Esophagus muscularis mucosa (tissue), 4 donors: ENCODE measurements at regions not wholly inside any gene's neighbourhood (a gene's known extent, or its start where the extent isn't known, plus 50 kb on each side); places are given as distances from the start of the nearest gene placed in this dataset.

Source experiments
- DNase-seq: peaks from one replicate; pipeline ENCODE4 v3.0.0-alpha.2; 2017; ENCODE audit errors: extremely low spot score
- H3K27ac ChIP-seq, 4 donors: fragments of 200-600 bp; sonication (generic); replicated peaks in 1 of 4; 1 replicate in 3 of 4; 2 replicates in 1 of 4; pipeline ENCODE4 v1.5.1; 2016 to 2019; ENCODE audit warnings: mild to moderate bottlenecking in 1 of 4
- H3K27me3 ChIP-seq, 4 donors: fragments of 200-600 bp; sonication (generic); one replicate each; pipeline versions ENCODE4 v1.5.1 to v1.6.0; 2016 to 2019
- H3K36me3 ChIP-seq, 4 donors: fragments of 200-600 bp; sonication (generic); one replicate each; pipeline ENCODE4 v1.5.1; 2016 to 2019
- H3K4me1 ChIP-seq, 4 donors: fragments of 200-600 bp; sonication (generic); one replicate each; pipeline ENCODE4 v1.5.1; 2016 to 2019
- H3K4me3 ChIP-seq, 4 donors: fragments of 200-600 bp; sonication (generic); 1 replicate in 2 of 4; 2 replicates in 2 of 4; pipeline ENCODE4 v1.5.1; 2016 to 2019; ENCODE audit warnings: mild to moderate bottlenecking in 4 of 4, moderate library complexity in 1 of 4
- H3K9me3 ChIP-seq, 4 donors: fragments of 200-600 bp; sonication (generic); 1 replicate in 3 of 4; 2 replicates in 1 of 4; pipeline ENCODE4 v1.5.1; 2016 to 2019
- CTCF ChIP-seq, 3 experiments: fragments of 200-600 bp in 2 of 3; fragments of 450-650 bp in 1 of 3; sonication (generic) in 2 of 3; IDR thresholded peaks; one replicate each; pipeline ENCODE4 v1.5.1; 2017 to 2019; ENCODE audit warnings: antibody characterized with exemption in 3 of 3, mild to moderate bottlenecking in 2 of 3, moderate library complexity in 1 of 3
- EP300 ChIP-seq: sonication (generic); formaldehyde crosslinking; IDR thresholded peaks from one replicate; pipeline ENCODE4 v1.6.1; 2017; ENCODE audit warnings: antibody characterized with exemption
- POLR2A ChIP-seq: fragments of 450-650 bp; IDR thresholded peaks from one replicate; pipeline ENCODE4 v1.6.1; 2017; ENCODE audit warnings: antibody characterized with exemption, moderate library complexity, mild to moderate bottlenecking, low read depth
- POLR2AphosphoS5 ChIP-seq, 2 donors: sonication (generic); formaldehyde crosslinking; IDR thresholded peaks; one replicate each; pipeline ENCODE4 v1.6.1; 2017; ENCODE audit warnings: antibody characterized with exemption in 2 of 2
- WGBS: methylation state at CpG from one replicate; pipeline ENCODE4 v1.1.5; 2018; 5-methylcytosine and 5-hydroxymethylcytosine counted together
- intact Hi-C: fragments of 100-400 bp; cut with DNase I; formaldehyde crosslinking; loops from one replicate; pipeline ENCODE4 v1.15.1; 2023

DNA sequence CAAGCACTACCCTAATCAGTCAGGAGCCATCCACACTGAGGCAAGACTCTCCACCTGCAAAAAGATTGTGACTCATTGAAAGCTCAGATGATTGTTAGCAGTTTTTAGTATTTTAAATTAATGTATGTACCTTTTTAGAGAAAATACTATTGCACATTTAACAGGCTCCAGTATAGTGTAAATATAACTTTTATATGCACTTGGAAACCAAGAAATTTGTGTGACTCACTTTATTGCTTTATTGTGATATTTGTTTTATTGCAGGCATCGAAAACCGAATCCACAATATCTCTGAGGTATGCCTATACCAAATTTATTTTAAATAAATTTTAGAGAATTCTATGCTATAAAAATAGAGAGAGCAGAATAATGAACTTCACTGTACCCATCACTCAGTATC lies 122.0 kb downstream of the TEX36 start:
- no peak for DNase-seq
- intact Hi-C loops, result no loop called here
- TF ChIP-seq EP300 (no peak), POLR2AphosphoS5 (IDR thresholded peaks at IDR 0.05) (no peak), CTCF (IDR thresholded peaks at IDR 0.05) (no peak), POLR2A (no peak)
- no peak overlapping the region for H3K27ac ChIP-seq
- H3K36me3 ChIP-seq, result no peaks in the 10 kb centered on the region
- H3K4me1 ChIP-seq, result peaks cover 0 to 17% (median 3%) of the 10 kb centered on the region in 4 donors
- no peak overlapping the region for H3K4me3 ChIP-seq
- H3K27me3 ChIP-seq, result no peaks in the 10 kb centered on the region
- 95% methylated on average over 2 of the region's 2 CpGs for WGBS
- no peaks in the 10 kb centered on the region for H3K9me3 ChIP-seq

DNA sequence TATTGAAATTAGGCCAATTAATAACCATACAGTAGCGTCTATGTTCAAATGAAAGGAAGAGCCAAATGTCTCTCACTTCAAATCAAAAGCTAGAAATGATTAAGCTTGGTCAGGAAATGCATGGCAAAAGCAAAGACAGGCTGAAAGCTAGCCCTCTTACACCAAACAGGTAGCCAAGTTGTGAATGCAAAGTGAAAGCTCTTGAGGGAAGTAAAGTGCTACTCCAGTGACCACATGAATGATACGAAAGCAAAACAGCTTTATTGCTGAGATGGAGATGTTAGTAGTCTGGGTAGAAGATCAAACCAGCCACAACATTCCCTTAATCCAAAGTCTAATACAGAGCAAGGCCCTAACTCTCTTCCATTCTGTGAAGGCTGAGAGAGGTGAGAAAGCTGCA lies 123.8 kb downstream of the TEX36 start:
- intact Hi-C loops, result no loop called here
- TF ChIP-seq POLR2A, result no peak
- no peak for TF ChIP-seq POLR2AphosphoS5 (IDR thresholded peaks at IDR 0.05)
- TF ChIP-seq EP300, result no peak

DNA sequence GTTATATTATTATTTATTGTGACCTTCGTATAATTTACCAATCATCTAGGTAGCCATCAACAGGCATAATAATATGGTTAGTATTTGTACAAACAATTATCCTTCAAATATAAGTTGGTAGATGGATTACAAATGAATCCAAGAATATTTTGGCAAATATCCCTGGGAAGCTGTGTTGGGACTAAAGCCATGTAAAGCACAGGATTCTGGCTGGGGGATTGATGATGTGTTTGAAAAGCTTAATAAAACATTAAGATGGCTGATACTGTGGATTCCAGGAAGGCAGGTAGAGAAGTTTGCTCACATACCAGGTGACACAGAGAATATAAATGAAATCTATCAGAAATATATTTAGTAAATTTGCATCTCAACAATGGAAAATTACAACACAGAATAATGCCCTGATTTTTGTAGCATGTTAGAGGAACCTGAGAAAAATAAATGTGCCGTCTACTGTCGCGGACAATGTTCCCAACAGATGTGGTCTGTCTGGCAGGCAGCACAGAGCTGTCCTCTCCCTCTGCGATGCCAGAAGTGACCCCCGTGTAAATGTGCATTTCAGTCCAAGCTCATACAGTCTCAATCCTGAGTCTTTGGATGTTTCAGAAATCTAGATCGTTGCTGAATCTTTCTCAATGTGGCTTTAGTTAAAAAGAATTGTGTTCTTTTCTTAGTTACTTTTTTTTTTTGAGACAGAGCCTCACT lies 125.0 kb downstream of the TEX36 start:
- no peak overlapping the region for H3K27ac ChIP-seq
- H3K4me3 ChIP-seq, result no peak overlapping the region
- no peaks in the 10 kb centered on the region for H3K27me3 ChIP-seq
- intact Hi-C loops, result no loop called here
- peaks cover 0 to 17% (median 3%) of the 10 kb centered on the region in 4 donors for H3K4me1 ChIP-seq
- no peak for TF ChIP-seq POLR2A
- TF ChIP-seq POLR2AphosphoS5 (IDR thresholded peaks at IDR 0.05), result no peak
- no peak for TF ChIP-seq EP300
- no peak for TF ChIP-seq CTCF (IDR thresholded peaks at IDR 0.05)
- H3K9me3 ChIP-seq, result peaks cover 0 to 5% (median 2%) of the 10 kb centered on the region in 4 donors
- WGBS, result 39% methylated on average over 7 of the region's 7 CpGs
- H3K36me3 ChIP-seq, result no peaks in the 10 kb centered on the region
- no peak for DNase-seq

More for the DNA sequence above, 123.8 kb downstream of the TEX36 start:
- 71% methylated on average over 2 of the region's 2 CpGs for whole genome bisulfite sequencing
- H3K9me3 ChIP-seq, result no peaks in the 10 kb centered on the region
- DNase-seq, result no peak
- no peak overlapping the region for H3K4me3 ChIP-seq
- no peaks in the 10 kb centered on the region for H3K27me3 ChIP-seq
- H3K4me1 ChIP-seq, result peaks cover 0 to 17% (median 3%) of the 10 kb centered on the region in 4 donors
- no peaks in the 10 kb centered on the region for H3K36me3 ChIP-seq
- no peak overlapping the region for H3K27ac ChIP-seq

- intact Hi-C loops, result no loop called here
- Histone ChIP-seq H3K36me3 (no peaks in the 10 kb centered on the region), H3K4me3 (no peak overlapping the region), H3K27me3 (no peaks in the 10 kb centered on the region), H3K27ac (no peak overlapping the region), H3K4me1 (peaks cover 0 to 17% (median 3%) of the 10 kb centered on the region in 4 donors), H3K9me3 (peaks cover 0 to 11% (median 6%) of the 10 kb centered on the region in 4 donors)
- no peak for DNase-seq
- TF ChIP-seq EP300 (no peak), CTCF (IDR thresholded peaks at IDR 0.05) (no peak), POLR2A (no peak), POLR2AphosphoS5 (IDR thresholded peaks at IDR 0.05) (no peak)
- WGBS, result 37% methylated on average over 4 of the region's 4 CpGs
Observed at GRCh38 chr10:125557311-125557710, 125.7 kb downstream of the TEX36 start.

DNA sequence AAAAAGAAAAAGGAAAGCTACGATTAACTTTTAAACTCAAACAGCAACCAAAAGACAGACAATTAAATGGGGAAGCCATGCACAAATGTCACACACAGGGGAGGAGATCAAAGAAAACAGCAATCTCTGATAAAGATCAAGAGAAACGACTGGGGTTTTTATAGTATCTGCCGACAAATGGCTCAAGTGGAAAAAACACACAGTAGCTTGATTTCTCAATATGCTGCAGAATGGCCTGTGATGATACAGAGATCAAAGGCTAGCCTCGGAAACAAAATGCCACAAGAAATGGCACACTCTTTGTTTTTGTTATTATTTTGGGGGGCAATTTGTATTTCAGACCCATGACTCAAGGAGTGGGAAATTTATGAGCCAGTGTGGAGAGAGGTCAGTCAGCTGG lies 126.1 kb downstream of the TEX36 start:
- Histone ChIP-seq H3K9me3 (peaks cover 0 to 15% (median 8%) of the 10 kb centered on the region in 4 donors), H3K27ac (no peak overlapping the region), H3K4me1 (peaks cover 0 to 17% (median 3%) of the 10 kb centered on the region in 4 donors), H3K4me3 (no peak overlapping the region), H3K27me3 (no peaks in the 10 kb centered on the region), H3K36me3 (no peaks in the 10 kb centered on the region)
- WGBS, result 66% methylated on average over 4 of the region's 4 CpGs
- intact Hi-C loops, result no loop called here
- TF ChIP-seq POLR2AphosphoS5 (IDR thresholded peaks at IDR 0.05) (no peak), EP300 (no peak), CTCF (IDR thresholded peaks at IDR 0.05) (no peak), POLR2A (no peak)
- no peak for DNase-seq
